Esophagus squamous epithelium (tissue), 5 donors: ENCODE measurements at regions not wholly inside any gene's neighbourhood (a gene's known extent, or its start where the extent isn't known, plus 50 kb on each side); places are given as distances from the start of the nearest gene placed in this dataset.

Experiments
- DNase-seq: peaks from one replicate; lab custom pipeline; 2025; lab: John Stamatoyannopoulos, UW
- H3K27ac ChIP-seq, 4 donors: fragments of 200-600 bp; sonication (generic); one replicate each; pipeline ENCODE4 v1.5.1; 2016 to 2019; ENCODE audit warnings: mild to moderate bottlenecking in 1 of 4
- H3K27me3 ChIP-seq, 4 donors: fragments of 200-600 bp; sonication (generic); 1 replicate in 3 of 4; 2 replicates in 1 of 4; pipeline versions ENCODE4 v1.5.1 to v1.6.0; 2017 to 2021; ENCODE audit warnings: antibody characterized with exemption in 1 of 4
- H3K36me3 ChIP-seq, 3 donors: fragments of 200-600 bp; sonication (generic); one replicate each; pipeline ENCODE4 v1.5.1; 2016 to 2019
- H3K4me1 ChIP-seq, 3 donors: fragments of 200-600 bp; sonication (generic); one replicate each; pipeline ENCODE4 v1.5.1; 2017 to 2019
- H3K4me3 ChIP-seq, 4 donors: fragments of 200-600 bp; sonication (generic); 1 replicate in 3 of 4; 2 replicates in 1 of 4; pipeline ENCODE4 v1.5.1; 2016 to 2019; ENCODE audit warnings: mild to moderate bottlenecking in 2 of 4, moderate library complexity in 1 of 4
- H3K9me3 ChIP-seq, 3 donors: fragments of 200-600 bp; sonication (generic); one replicate each; pipeline ENCODE4 v1.5.1; 2016 to 2019
- POLR2A ChIP-seq, 4 donors: fragments of 450-650 bp; IDR thresholded peaks; one replicate each; pipeline ENCODE4 v1.6.1; 2017; ENCODE audit warnings: antibody characterized with exemption in 4 of 4, mild to moderate bottlenecking in 4 of 4, moderate library complexity in 3 of 4
- WGBS, 2 donors: methylation state at CpG; one replicate each; pipeline ENCODE4 v1.1.5; 2018; 5-methylcytosine and 5-hydroxymethylcytosine counted together
- intact Hi-C: fragments of 100-400 bp; cut with DNase I; formaldehyde crosslinking; loops from one replicate; pipeline ENCODE4 v1.15.0; 2022
- TF ChIP-seq, protein P1 (sequence below), 6 experiments: fragments of 450-650 bp in 4 of 6; fragments of 200-600 bp in 2 of 6; sonication (generic) in 2 of 6; IDR thresholded peaks; one replicate each; pipeline ENCODE4 v1.5.1; 2016 to 2019; ENCODE audit warnings: antibody characterized with exemption in 6 of 6, mild to moderate bottlenecking in 4 of 6, moderate library complexity in 4 of 6
- donor health status: DM: yes; HTN: yes; CAD: no.

DNA sequence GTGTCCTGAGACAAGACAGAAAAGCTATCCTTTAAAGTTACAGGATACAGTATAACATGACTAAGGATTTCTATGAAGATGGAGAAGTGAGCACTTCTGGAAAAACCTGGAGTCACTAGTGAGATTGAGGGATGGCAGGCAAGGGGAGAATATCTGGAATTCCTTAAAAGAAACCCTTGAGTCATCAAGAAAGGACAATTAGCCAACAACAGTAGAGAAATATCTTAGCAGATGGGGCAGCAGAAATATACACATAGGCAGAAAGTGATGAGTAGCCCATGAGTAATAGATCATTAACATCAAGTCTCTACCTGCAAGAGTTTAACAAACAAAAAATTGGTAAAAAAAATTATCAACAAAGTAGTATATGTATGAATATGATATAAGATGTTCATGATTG lies 858.8 kb upstream of the FRG1 start:
- no peak for TF ChIP-seq POLR2A (IDR thresholded peaks at IDR 0.05)
- TF ChIP-seq, protein P1, sequence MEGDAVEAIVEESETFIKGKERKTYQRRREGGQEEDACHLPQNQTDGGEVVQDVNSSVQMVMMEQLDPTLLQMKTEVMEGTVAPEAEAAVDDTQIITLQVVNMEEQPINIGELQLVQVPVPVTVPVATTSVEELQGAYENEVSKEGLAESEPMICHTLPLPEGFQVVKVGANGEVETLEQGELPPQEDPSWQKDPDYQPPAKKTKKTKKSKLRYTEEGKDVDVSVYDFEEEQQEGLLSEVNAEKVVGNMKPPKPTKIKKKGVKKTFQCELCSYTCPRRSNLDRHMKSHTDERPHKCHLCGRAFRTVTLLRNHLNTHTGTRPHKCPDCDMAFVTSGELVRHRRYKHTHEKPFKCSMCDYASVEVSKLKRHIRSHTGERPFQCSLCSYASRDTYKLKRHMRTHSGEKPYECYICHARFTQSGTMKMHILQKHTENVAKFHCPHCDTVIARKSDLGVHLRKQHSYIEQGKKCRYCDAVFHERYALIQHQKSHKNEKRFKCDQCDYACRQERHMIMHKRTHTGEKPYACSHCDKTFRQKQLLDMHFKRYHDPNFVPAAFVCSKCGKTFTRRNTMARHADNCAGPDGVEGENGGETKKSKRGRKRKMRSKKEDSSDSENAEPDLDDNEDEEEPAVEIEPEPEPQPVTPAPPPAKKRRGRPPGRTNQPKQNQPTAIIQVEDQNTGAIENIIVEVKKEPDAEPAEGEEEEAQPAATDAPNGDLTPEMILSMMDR (IDR thresholded peaks at IDR 0.05): no peak
- intact Hi-C loops: no loop called here
- no peak overlapping the region for H3K4me3 ChIP-seq

DNA sequence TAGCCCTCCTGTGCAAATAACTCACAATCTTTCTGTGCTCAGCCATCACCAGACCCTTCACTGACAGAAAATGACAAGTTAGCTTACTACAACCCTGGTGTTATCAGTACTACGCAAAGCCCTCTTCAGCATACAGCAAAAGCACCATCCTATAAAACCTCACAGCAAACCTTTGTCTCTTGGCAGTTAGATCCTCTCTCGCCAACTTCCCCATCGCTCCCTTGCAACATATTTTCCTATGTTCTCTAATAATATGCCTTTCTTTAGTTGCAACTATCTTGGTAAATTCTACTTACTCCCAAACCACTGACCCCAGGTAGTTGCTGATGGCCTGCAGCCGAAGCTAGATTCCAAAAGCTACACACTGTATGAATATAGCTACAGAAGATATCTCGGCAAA lies 856.9 kb upstream of the FRG1 start:
- Histone ChIP-seq H3K4me1 (no peaks in the 10 kb centered on the region), H3K36me3 (no peaks in the 10 kb centered on the region), H3K27me3 (no peaks in the 10 kb centered on the region), H3K27ac (no peak overlapping the region), H3K4me3 (no peak overlapping the region), H3K9me3 (no peaks in the 10 kb centered on the region)
- DNase-seq: no peak
- intact Hi-C loops: no loop called here
- WGBS, 2 donors: 77 to 81% methylated on average over 5 of the region's 5 CpGs
- TF ChIP-seq POLR2A (IDR thresholded peaks at IDR 0.05): no peak
- TF ChIP-seq, protein P1 (IDR thresholded peaks at IDR 0.05): no peak

More for the DNA sequence above, 858.8 kb upstream of the FRG1 start:
- Histone ChIP-seq H3K36me3 (no peaks in the 10 kb centered on the region), H3K4me1 (no peaks in the 10 kb centered on the region), H3K27me3 (no peaks in the 10 kb centered on the region), H3K27ac (no peak overlapping the region), H3K9me3 (no peaks in the 10 kb centered on the region)
- no peak for DNase-seq

DNA sequence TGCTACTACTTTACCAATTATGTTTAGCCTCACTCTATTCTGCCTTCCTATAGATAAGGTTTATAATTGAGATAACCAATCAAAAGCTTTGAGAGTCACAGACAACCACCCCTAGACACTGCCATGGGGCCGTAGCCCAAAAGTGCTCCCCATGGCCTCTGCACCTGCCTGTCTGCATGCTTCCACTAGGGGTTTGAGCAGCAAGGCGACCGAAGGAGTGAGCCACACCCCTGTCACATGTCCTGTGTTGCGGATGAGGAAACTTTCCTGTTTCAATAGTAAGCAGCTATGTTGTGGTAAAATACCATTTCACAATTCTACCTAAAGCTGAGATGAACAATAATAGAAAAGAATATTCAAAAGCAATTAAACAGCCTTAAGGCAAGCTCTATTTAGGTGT lies 856.0 kb upstream of the FRG1 start:
- WGBS, 2 donors: 74 to 86% methylated on average over 4 of the region's 4 CpGs
- no peak overlapping the region for H3K27ac ChIP-seq
- no peaks in the 10 kb centered on the region for H3K27me3 ChIP-seq
- intact Hi-C loops: no loop called here
- DNase-seq: no peak
- no peak overlapping the region for H3K4me3 ChIP-seq
- no peaks in the 10 kb centered on the region for H3K36me3 ChIP-seq
- no peaks in the 10 kb centered on the region for H3K4me1 ChIP-seq
- no peaks in the 10 kb centered on the region for H3K9me3 ChIP-seq
- TF ChIP-seq, protein P1 (IDR thresholded peaks at IDR 0.05): no peak
- no peak for TF ChIP-seq POLR2A (IDR thresholded peaks at IDR 0.05)

DNA sequence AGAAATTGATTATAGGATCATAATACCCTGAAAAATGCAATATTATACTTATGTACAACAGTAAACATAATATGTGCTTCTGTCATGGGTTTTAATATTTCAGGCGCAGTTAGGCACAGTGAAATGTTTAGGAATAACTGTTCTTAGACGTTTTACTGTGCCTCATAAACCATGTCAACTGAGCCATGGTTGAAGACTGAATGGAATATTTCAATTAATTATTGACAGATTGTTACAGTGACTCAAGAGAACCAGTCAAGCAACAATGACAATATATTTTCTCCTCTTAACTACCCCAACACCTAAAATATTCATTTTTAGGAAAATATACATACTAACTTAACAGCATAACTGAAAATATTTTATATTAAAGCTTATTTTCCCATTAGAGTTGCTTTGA lies 852.7 kb upstream of the FRG1 start:
- Histone ChIP-seq H3K9me3 (no peaks in the 10 kb centered on the region), H3K27me3 (no peaks in the 10 kb centered on the region), H3K4me1 (no peaks in the 10 kb centered on the region), H3K36me3 (no peaks in the 10 kb centered on the region), H3K4me3 (no peak overlapping the region), H3K27ac (no peak overlapping the region)
- 67 to 76% methylated on average over 2 of the region's 2 CpGs for WGBS, 2 donors
- intact Hi-C loops: no loop called here
- no peak for DNase-seq
- TF ChIP-seq, protein P1 (IDR thresholded peaks at IDR 0.05): no peak
- no peak for TF ChIP-seq POLR2A (IDR thresholded peaks at IDR 0.05)

DNA sequence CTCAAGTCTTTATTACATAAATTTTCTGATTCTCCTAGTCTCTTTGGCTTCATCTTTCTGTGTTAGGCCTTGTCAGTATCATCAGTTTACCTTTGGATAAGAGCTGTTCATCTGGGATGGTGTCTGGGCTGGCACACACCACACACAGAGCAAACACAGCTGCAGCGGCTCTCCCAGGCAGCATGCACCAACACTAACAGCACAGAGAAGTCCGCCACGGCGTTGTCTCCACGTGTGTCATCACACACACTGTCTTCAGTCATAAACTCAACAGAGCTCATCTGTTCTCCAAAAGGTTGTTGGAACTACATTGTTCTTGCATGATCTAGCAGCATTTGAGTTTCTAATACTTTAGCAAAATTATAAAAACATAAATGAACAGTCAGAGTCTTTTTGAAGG lies 851.9 kb upstream of the FRG1 start:
- WGBS, 2 donors: 42 to 56% methylated on average over 5 of the region's 5 CpGs
- Histone ChIP-seq H3K27me3 (no peaks in the 10 kb centered on the region), H3K4me3 (no peak overlapping the region), H3K4me1 (no peaks in the 10 kb centered on the region), H3K9me3 (no peaks in the 10 kb centered on the region), H3K36me3 (no peaks in the 10 kb centered on the region), H3K27ac (no peak overlapping the region)
- no peak for DNase-seq
- TF ChIP-seq, protein P1 (IDR thresholded peaks at IDR 0.05): no peak
- no peak for TF ChIP-seq POLR2A (IDR thresholded peaks at IDR 0.05)
- intact Hi-C loops: no loop called here
